Fibroblast of peridontal ligament (primary cell): ENCODE measurements at regions not wholly inside any gene's neighbourhood (a gene's known extent, or its start where the extent isn't known, plus 50 kb on each side); places are given as distances from the start of the nearest gene placed in this dataset.

Experiments
- DNase-seq: peaks from one replicate; pipeline ENCODE4 v3.0.0-alpha.2; 2010; ENCODE audit errors: extremely low read depth

GRCh38 chr3:78143000-78143399, 1103.1 kb downstream of the ROBO2 start:
- no peak for DNase-seq

- no peak for DNase-seq
These were observed 1109.3 kb downstream of the ROBO2 start for GRCh38 chr3:78148986-78149717.

GRCh38 chr3:78153973-78154372, 1114.1 kb downstream of the ROBO2 start:
- no peak for DNase-seq

GRCh38 chr3:78154521-78155186, 1114.8 kb downstream of the ROBO2 start:
- DNase-seq = no peak

GRCh38 chr3:78161736-78162135, 1121.8 kb downstream of the ROBO2 start:
- no peak for DNase-seq

- no peak for DNase-seq
These were observed 1123.5 kb downstream of the ROBO2 start for GRCh38 chr3:78163379-78163778.

GRCh38 chr3:78165876-78166275, 1126.0 kb downstream of the ROBO2 start:
- no peak for DNase-seq

- DNase-seq = no peak
These were observed 1134.9 kb downstream of the ROBO2 start for GRCh38 chr3:78174821-78175220.

GRCh38 chr3:78176869-78177268, 1137.0 kb downstream of the ROBO2 start:
- no peak for DNase-seq

- no peak for DNase-seq
These were observed 1137.9 kb downstream of the ROBO2 start for GRCh38 chr3:78177780-78178179.

GRCh38 chr3:78178209-78178608, 1138.3 kb downstream of the ROBO2 start:
- no peak for DNase-seq

- no peak for DNase-seq
These were observed 1139.0 kb downstream of the ROBO2 start for GRCh38 chr3:78178740-78179363.

GRCh38 chr3:78183906-78184599, 1144.2 kb downstream of the ROBO2 start:
- no peak for DNase-seq

GRCh38 chr3:78186404-78186803, 1146.5 kb downstream of the ROBO2 start:
- DNase-seq = no peak

- DNase-seq = no peak
These were observed 1161.2 kb downstream of the ROBO2 start for GRCh38 chr3:78201091-78201490.

- DNase-seq = peak; percentile 83
These were observed 1165.1 kb downstream of the ROBO2 start for GRCh38 chr3:78204977-78205376.

- no peak for DNase-seq
These were observed 1181.4 kb downstream of the ROBO2 start for GRCh38 chr3:78221300-78221699.

- DNase-seq = no peak
These were observed 1181.9 kb downstream of the ROBO2 start for GRCh38 chr3:78221796-78222195.

GRCh38 chr3:78235841-78236240, 1195.9 kb downstream of the ROBO2 start:
- no peak for DNase-seq

GRCh38 chr3:78238811-78239210, 1198.9 kb downstream of the ROBO2 start:
- no peak for DNase-seq

- no peak for DNase-seq
These were observed 1202.8 kb downstream of the ROBO2 start for GRCh38 chr3:78242724-78243123.

GRCh38 chr3:78244136-78244535, 1204.2 kb downstream of the ROBO2 start:
- DNase-seq = no peak
